ENCODE measurements at regions not wholly inside any gene's neighbourhood (a gene's known extent, or its start where the extent isn't known, plus 50 kb on each side); places are given as distances from the start of the nearest gene placed in this dataset.

- H3K9ac ChIP-seq (ENCODE audit: low read depth, low read length, poor library complexity, severe bottlenecking): no peak overlapping the region
These were observed 194.8 kb downstream of the ANAPC1 start for GRCh38 chr2:111689174-111689573.

DNA sequence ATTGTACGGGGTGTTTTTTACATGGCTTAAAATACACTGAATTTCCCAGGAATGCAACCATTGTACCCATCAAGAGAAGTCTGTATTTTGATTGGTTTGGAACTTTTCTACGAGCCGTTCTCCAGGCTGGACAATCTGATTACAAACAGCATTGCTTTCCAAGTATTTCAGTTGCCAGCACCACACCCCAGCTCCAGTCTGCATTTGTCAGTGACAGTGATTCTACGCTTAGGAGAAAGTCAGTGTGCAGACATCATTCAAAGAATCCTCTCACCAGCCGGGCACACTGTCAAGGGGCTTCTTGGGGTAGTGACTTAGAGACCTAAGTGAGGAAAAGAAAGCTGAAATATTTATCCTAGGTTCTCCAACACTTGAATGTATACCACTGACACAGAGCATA, 194.1 kb downstream of the ANAPC1 start:
- Histone ChIP-seq H3K4me1 (ENCODE audit: insufficient read depth, low read length, poor library complexity, severe bottlenecking) (peaks cover 7% of the 10 kb centered on the region), H3K9me2 (replicated peaks; ENCODE audit: low read depth, low read length) (no peaks in the 10 kb centered on the region), H3K4me2 (ENCODE audit: low read depth, low read length, poor library complexity, severe bottlenecking) (no peak overlapping the region), H4K20me1 (ENCODE audit: insufficient read depth, low read length, poor library complexity, severe bottlenecking) (no peaks in the 10 kb centered on the region), H3K9me3 (ENCODE audit: insufficient read depth, low read depth, low read length) (no peaks in the 10 kb centered on the region), H3K4me3 (ENCODE audit: low read length, poor library complexity, severe bottlenecking) (no peak overlapping the region), H3K27me3 (ENCODE audit: insufficient read depth, low read length, poor library complexity, severe bottlenecking) (no peaks in the 10 kb centered on the region), H2AFZ (ENCODE audit: low read length) (no peak overlapping the region), H3K36me3 (ENCODE audit: insufficient read depth, low read length) (no peaks in the 10 kb centered on the region), H3K9ac (ENCODE audit: low read depth, low read length, poor library complexity, severe bottlenecking) (no peak overlapping the region), H3F3A (ENCODE audit: low read depth) (no peaks in the 10 kb centered on the region), H3K79me2 (ENCODE audit: insufficient read depth, low read length) (no peaks in the 10 kb centered on the region)
- TF ChIP-seq, protein P1, sequence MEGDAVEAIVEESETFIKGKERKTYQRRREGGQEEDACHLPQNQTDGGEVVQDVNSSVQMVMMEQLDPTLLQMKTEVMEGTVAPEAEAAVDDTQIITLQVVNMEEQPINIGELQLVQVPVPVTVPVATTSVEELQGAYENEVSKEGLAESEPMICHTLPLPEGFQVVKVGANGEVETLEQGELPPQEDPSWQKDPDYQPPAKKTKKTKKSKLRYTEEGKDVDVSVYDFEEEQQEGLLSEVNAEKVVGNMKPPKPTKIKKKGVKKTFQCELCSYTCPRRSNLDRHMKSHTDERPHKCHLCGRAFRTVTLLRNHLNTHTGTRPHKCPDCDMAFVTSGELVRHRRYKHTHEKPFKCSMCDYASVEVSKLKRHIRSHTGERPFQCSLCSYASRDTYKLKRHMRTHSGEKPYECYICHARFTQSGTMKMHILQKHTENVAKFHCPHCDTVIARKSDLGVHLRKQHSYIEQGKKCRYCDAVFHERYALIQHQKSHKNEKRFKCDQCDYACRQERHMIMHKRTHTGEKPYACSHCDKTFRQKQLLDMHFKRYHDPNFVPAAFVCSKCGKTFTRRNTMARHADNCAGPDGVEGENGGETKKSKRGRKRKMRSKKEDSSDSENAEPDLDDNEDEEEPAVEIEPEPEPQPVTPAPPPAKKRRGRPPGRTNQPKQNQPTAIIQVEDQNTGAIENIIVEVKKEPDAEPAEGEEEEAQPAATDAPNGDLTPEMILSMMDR (conservative IDR thresholded peaks at IDR 0.05; ENCODE audit: low read length): no peak
- no peak for TF ChIP-seq EZH2phosphoT487 (IDR thresholded peaks at IDR 0.05; ENCODE audit: borderline replicate concordance)

More at GRCh38 chr2:111689174-111689573, 194.8 kb downstream of the ANAPC1 start:
- Histone ChIP-seq H4K20me1 (ENCODE audit: insufficient read depth, low read length, poor library complexity, severe bottlenecking) (no peaks in the 10 kb centered on the region), H3K4me2 (ENCODE audit: low read depth, low read length, poor library complexity, severe bottlenecking) (no peak overlapping the region), H3F3A (ENCODE audit: low read depth) (no peaks in the 10 kb centered on the region), H3K9me3 (ENCODE audit: insufficient read depth, low read depth, low read length) (no peaks in the 10 kb centered on the region), H3K9me2 (replicated peaks; ENCODE audit: low read depth, low read length) (no peaks in the 10 kb centered on the region), H2AFZ (ENCODE audit: low read length) (no peak overlapping the region), H3K36me3 (ENCODE audit: insufficient read depth, low read length) (no peaks in the 10 kb centered on the region), H3K4me3 (ENCODE audit: low read length, poor library complexity, severe bottlenecking) (no peak overlapping the region), H3K79me2 (ENCODE audit: insufficient read depth, low read length) (no peaks in the 10 kb centered on the region), H3K4me1 (ENCODE audit: insufficient read depth, low read length, poor library complexity, severe bottlenecking) (peaks cover 7% of the 10 kb centered on the region), H3K27me3 (ENCODE audit: insufficient read depth, low read length, poor library complexity, severe bottlenecking) (no peaks in the 10 kb centered on the region)
- TF ChIP-seq, protein P1 (conservative IDR thresholded peaks at IDR 0.05; ENCODE audit: low read length): no peak
- TF ChIP-seq EZH2phosphoT487 (IDR thresholded peaks at IDR 0.05; ENCODE audit: borderline replicate concordance): no peak

DNA sequence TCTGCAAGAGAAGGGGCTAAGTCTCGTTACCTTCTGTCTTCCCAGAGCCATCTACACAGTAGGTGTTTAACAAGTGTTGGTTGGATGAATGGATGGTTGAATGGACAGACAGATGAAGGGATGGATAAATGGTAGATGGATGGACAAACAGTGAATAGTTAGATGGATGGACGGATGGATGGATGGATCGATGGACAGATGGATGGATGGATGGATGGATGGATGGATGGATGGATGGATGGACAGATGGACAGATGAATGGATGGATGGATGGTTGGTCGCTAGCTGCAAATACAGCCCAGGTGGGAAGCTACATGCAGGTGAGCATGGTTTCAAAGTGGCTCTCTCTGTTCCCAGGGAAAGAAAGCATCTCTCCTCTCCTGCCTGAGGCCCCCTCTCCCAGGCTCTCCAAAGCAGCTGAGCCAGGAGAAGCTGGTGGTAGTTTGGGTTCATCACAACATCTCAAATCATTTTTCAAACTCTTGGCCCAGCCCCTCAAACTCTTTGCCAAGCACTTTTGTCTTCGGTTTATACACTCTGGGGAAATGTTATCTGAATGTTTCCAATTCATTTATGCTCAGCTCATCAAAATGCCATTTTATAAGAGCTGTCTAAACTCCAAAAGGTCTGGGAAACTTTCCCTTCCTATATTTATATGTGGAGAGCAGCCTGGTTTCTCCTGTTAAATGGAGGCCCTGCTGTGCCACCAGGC, 192.7 kb downstream of the ANAPC1 start:
- Histone ChIP-seq H3K4me2 (ENCODE audit: low read depth, low read length, poor library complexity, severe bottlenecking) (no peak overlapping the region), H3K79me2 (ENCODE audit: insufficient read depth, low read length) (no peaks in the 10 kb centered on the region), H3K36me3 (ENCODE audit: insufficient read depth, low read length) (no peaks in the 10 kb centered on the region), H4K20me1 (ENCODE audit: insufficient read depth, low read length, poor library complexity, severe bottlenecking) (no peaks in the 10 kb centered on the region), H3K9me3 (ENCODE audit: insufficient read depth, low read depth, low read length) (no peaks in the 10 kb centered on the region), H3K4me1 (ENCODE audit: insufficient read depth, low read length, poor library complexity, severe bottlenecking) (peaks cover 7% of the 10 kb centered on the region), H2AFZ (ENCODE audit: low read length) (no peak overlapping the region), H3K9ac (ENCODE audit: low read depth, low read length, poor library complexity, severe bottlenecking) (no peak overlapping the region), H3F3A (ENCODE audit: low read depth) (no peaks in the 10 kb centered on the region), H3K27me3 (ENCODE audit: insufficient read depth, low read length, poor library complexity, severe bottlenecking) (no peaks in the 10 kb centered on the region), H3K9me2 (replicated peaks; ENCODE audit: low read depth, low read length) (no peaks in the 10 kb centered on the region), H3K4me3 (ENCODE audit: low read length, poor library complexity, severe bottlenecking) (no peak overlapping the region)
- TF ChIP-seq EZH2phosphoT487 (IDR thresholded peaks at IDR 0.05; ENCODE audit: borderline replicate concordance): no peak

- Histone ChIP-seq H3F3A (ENCODE audit: low read depth) (no peaks in the 10 kb centered on the region), H3K79me2 (ENCODE audit: insufficient read depth, low read length) (no peaks in the 10 kb centered on the region), H3K4me3 (ENCODE audit: low read length, poor library complexity, severe bottlenecking) (no peak overlapping the region), H2AFZ (ENCODE audit: low read length) (0 out of 2 replicates have a peak overlapping the region, but pooled peaks have one; percentile 50), H3K9me2 (replicated peaks; ENCODE audit: low read depth, low read length) (no peaks in the 10 kb centered on the region), H3K9ac (ENCODE audit: low read depth, low read length, poor library complexity, severe bottlenecking) (no peak overlapping the region), H3K4me2 (ENCODE audit: low read depth, low read length, poor library complexity, severe bottlenecking) (no peak overlapping the region), H3K4me1 (ENCODE audit: insufficient read depth, low read length, poor library complexity, severe bottlenecking) (peaks cover 7% of the 10 kb centered on the region), H4K20me1 (ENCODE audit: insufficient read depth, low read length, poor library complexity, severe bottlenecking) (no peaks in the 10 kb centered on the region), H3K27me3 (ENCODE audit: insufficient read depth, low read length, poor library complexity, severe bottlenecking) (no peaks in the 10 kb centered on the region), H3K36me3 (ENCODE audit: insufficient read depth, low read length) (no peaks in the 10 kb centered on the region), H3K9me3 (ENCODE audit: insufficient read depth, low read depth, low read length) (no peaks in the 10 kb centered on the region)
- TF ChIP-seq EZH2phosphoT487 (IDR thresholded peaks at IDR 0.05; ENCODE audit: borderline replicate concordance): no peak
- TF ChIP-seq, protein P1 (conservative IDR thresholded peaks at IDR 0.05; ENCODE audit: low read length): peak; percentile 38
These were observed 191.7 kb downstream of the ANAPC1 start for GRCh38 chr2:111692311-111692710.
